Neuron (in vitro differentiated cells): ENCODE measurements at regions not wholly inside any gene's neighbourhood (a gene's known extent, or its start where the extent isn't known, plus 50 kb on each side); places are given as distances from the start of the nearest gene placed in this dataset.

Experiments
- H2AFZ ChIP-seq: one replicate; pipeline ENCODE4 v1.6.1; 2013; ENCODE audit warnings: low read depth, mild to moderate bottlenecking, inconsistent platforms, low read length, moderate library complexity
- H3K27me3 ChIP-seq: one replicate; pipeline ENCODE4 v1.6.1; 2013; ENCODE audit warnings: low read length; ENCODE audit not compliant: insufficient read depth
- H3K36me3 ChIP-seq: one replicate; pipeline ENCODE4 v1.6.1; 2013; ENCODE audit warnings: low read length; ENCODE audit not compliant: insufficient read depth
- H3K4me1 ChIP-seq: one replicate; pipeline ENCODE4 v1.6.1; 2013; ENCODE audit warnings: low read length; ENCODE audit not compliant: insufficient read depth
- H3K4me3 ChIP-seq: 2 replicates; pipeline ENCODE4 v1.5.1; 2013; ENCODE audit warnings: mild to moderate bottlenecking, low read length, moderate library complexity
- H3K9me3 ChIP-seq: one replicate; pipeline ENCODE4 v1.6.1; 2013; ENCODE audit warnings: low read length

DNA sequence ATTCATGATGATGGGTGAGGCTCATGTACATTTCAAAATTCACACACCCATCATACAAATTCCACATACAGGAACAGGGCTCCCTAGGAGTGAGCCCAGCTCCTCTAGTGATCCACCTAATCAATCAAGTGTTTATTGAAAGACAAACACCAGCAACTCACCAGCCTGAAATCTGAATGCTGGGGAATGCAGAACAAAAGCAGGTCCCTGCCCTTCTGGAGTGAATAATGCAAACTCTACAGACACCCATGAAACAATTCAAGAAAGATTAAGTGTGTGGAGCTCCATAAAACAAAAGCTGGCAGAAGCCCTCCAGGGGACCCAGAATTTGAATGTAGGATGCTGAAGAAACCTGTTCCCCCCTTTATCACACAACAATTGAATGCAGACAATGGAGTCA, 396.7 kb upstream of the JARID2 start:
- no peak overlapping the region for H2AFZ ChIP-seq
- no peaks in the 10 kb centered on the region for H3K36me3 ChIP-seq
- H3K9me3 ChIP-seq: no peaks in the 10 kb centered on the region
- peaks cover 7% of the 10 kb centered on the region for H3K4me1 ChIP-seq
- no peak overlapping the region for H3K4me3 ChIP-seq
- H3K27me3 ChIP-seq: no peaks in the 10 kb centered on the region

DNA sequence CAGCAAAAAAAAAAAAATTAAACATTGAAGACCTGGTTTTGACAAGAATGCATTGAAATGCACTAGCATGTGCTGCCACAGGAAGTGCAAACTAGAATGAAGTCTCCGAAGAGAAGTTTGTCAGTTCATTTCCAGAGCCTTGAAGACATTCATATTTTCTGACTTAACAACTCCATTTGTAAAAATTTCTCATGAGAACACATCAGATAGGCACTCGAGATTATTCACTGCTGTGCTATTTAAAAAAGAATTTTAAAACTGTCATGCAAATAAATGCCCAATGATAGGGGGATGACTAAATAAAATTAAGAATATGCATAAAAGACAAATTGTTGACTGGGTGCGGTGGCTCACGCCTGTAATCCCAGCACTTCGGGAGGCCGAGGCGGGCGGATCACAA, 394.6 kb upstream of the JARID2 start:
- no peaks in the 10 kb centered on the region for H3K36me3 ChIP-seq
- peaks cover 7% of the 10 kb centered on the region for H3K4me1 ChIP-seq
- H3K9me3 ChIP-seq: no peaks in the 10 kb centered on the region
- H3K4me3 ChIP-seq: no peak overlapping the region
- H3K27me3 ChIP-seq: no peaks in the 10 kb centered on the region
- no peak overlapping the region for H2AFZ ChIP-seq

DNA sequence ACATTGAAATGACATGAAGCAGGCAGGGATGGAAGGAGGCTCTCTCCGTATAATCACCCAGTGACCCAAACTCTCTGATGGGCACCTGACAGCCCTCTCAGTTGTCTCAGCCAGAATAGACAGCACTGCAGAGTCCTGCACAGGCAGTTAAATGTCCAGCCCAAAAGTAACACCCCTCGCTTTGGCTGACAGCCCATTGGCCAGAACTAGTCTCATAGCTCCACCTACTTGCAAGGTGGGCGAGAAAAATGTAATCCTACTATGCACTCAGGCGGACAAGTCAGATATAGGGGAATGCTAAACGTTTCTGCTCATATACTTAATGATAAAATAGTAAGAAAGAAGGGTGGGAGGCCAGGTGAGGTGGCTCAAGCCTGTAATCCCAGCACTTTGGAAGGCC, 393.5 kb upstream of the JARID2 start:
- no peaks in the 10 kb centered on the region for H3K9me3 ChIP-seq
- H2AFZ ChIP-seq: no peak overlapping the region
- H3K36me3 ChIP-seq: no peaks in the 10 kb centered on the region
- H3K4me3 ChIP-seq: no peak overlapping the region
- H3K27me3 ChIP-seq: no peaks in the 10 kb centered on the region
- peaks cover 7% of the 10 kb centered on the region for H3K4me1 ChIP-seq

DNA sequence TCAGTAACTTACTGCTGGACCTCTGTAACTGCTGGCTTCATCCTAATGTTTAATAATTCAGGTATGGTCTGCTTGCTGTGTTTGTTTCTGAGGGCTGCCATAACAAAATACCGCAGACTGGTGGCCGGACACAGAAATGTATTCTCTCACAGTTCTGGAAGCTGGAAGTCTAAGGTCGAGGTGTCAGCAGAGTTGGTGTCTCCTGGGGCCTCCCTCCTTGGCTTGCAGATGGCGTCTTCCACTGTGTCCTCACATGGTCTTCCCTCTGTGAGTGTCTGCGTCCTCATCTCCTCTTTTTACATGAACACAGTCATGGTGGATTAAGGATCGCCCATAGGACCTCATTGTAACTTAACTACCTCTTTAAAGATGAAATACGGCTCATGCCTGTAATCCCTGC, 389.7 kb upstream of the JARID2 start:
- H3K9me3 ChIP-seq: no peaks in the 10 kb centered on the region
- H3K4me1 ChIP-seq: no peaks in the 10 kb centered on the region
- no peak overlapping the region for H3K4me3 ChIP-seq
- H2AFZ ChIP-seq: no peak overlapping the region
- H3K27me3 ChIP-seq: no peaks in the 10 kb centered on the region
- H3K36me3 ChIP-seq: no peaks in the 10 kb centered on the region

DNA sequence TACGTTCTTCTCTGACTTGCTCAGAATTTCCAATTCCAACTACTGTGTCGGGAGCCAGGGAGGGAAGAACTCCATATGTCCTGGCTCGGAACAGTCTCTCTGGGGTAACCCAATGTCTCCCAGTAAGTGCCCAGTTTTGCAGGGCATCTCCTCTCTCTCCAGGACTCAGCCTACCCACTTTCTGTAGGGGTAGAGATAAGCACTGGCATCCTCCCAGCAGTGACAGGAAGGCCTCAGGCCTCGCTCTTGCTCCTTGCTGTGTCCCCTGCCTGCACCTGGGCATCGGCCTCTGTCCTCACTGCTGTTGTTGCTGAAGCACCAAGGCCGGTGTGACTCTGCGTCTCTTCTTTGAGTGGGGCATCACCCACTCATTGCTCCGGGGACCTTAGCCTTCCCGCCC, 388.9 kb upstream of the JARID2 start:
- H2AFZ ChIP-seq: no peak overlapping the region
- no peaks in the 10 kb centered on the region for H3K4me1 ChIP-seq
- H3K27me3 ChIP-seq: no peaks in the 10 kb centered on the region
- no peaks in the 10 kb centered on the region for H3K9me3 ChIP-seq
- H3K36me3 ChIP-seq: no peaks in the 10 kb centered on the region
- H3K4me3 ChIP-seq: no peak overlapping the region

DNA sequence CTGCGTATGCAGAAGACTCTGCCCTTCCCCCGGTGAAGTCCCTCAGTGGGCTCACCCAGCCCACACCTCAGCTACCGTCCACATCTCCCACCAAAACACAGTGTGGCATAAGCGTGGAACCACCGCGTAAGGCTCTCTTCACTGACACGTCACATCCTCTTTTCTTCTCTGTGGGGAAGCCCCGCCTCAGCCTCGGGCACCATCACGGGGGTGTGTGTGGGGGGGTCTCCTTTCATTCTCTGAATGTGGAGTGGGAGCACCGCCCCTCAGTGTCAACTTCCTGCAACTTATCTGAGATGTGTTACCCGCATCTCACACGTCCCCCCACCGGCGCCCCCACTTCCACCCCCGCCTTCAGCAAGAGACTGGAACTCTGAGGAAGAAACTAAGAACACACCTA, 388.4 kb upstream of the JARID2 start:
- Histone ChIP-seq H3K36me3 (no peaks in the 10 kb centered on the region), H3K4me1 (no peaks in the 10 kb centered on the region), H3K4me3 (no peak overlapping the region), H3K9me3 (no peaks in the 10 kb centered on the region), H2AFZ (no peak overlapping the region), H3K27me3 (no peaks in the 10 kb centered on the region)

DNA sequence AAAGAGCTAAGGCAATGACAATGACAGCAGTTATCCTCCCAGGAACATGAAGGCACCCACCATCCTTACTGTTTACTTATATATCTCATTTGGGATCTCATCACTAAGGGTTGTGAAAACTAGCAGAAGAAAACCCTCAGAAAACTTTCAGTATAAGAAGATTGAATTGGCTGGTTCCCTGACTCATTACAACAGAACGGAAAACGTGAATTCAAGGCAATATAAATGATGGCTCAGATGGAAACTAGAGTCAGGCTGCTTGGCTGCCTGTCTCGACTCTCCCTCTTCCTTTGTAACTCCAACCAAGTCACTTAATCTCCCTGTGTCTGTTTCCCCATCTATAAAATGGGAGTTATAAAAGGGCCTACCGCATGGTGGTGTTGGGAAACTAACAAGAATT, 387.1 kb upstream of the JARID2 start:
- no peaks in the 10 kb centered on the region for H3K36me3 ChIP-seq
- no peaks in the 10 kb centered on the region for H3K9me3 ChIP-seq
- no peak overlapping the region for H3K4me3 ChIP-seq
- no peak overlapping the region for H2AFZ ChIP-seq
- H3K4me1 ChIP-seq: no peaks in the 10 kb centered on the region
- no peaks in the 10 kb centered on the region for H3K27me3 ChIP-seq

DNA sequence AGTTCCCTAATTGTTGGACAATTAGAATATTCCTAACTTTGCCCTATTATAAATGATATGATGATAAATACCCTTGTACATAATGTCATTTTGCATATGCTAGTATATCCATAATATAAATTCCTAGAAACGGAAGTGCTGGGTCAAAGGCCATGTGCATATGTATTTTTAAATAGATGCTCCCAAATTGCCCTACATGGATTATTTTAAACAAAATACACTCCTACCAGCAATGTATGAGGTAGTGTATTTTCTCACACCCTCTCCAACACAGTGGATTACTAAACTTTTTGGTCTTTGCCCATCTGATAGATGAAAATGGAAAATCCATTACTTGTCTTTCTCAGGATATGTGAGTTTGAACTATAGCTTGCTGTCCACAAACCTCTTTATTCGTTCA, 385.1 kb upstream of the JARID2 start:
- Histone ChIP-seq H2AFZ (no peak overlapping the region), H3K4me3 (no peak overlapping the region), H3K36me3 (no peaks in the 10 kb centered on the region), H3K27me3 (no peaks in the 10 kb centered on the region), H3K9me3 (no peaks in the 10 kb centered on the region), H3K4me1 (peaks cover 5% of the 10 kb centered on the region)

DNA sequence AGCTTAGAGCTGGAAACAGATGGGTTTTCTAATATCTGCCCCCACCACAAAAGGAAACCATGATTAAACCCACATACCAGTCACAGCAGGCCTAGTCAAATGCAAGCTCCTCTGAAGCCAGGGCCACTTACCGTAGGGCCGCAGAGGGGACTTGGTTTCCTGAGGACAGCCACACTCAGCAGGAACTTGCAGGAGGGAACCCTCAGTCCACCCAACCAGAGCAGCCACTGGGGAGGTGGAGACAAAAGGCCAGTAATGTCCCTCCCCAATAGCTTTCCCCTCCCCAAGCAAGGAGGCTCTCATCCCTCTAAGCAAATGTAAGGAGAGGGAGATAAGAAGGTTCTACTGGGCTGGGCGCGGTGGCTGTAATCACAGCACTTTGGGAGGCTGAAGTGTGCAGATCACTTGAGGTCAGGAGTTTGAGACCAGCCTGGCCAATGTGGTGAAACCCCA, 384.4 kb upstream of the JARID2 start:
- peaks cover 6% of the 10 kb centered on the region for H3K4me1 ChIP-seq

DNA sequence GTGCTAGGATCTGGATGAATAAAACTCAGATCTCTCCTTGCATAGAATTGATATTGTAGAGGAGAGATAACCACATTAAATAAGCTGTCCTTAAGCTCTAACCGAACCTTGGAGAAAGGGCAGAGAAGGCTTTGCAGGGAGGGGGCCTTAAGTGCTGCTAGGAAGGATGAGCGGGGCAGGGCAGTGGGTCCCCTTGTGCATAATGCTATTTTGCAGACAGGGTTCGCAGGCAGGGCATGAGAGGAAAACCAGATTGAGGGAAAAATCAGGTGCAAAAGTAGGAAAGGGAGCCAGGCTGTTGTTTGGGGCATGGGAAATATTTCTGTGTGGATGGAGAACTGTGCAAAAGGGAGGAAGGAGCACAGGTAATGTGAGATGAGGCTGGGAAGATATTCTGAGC, 383.0 kb upstream of the JARID2 start:
- H2AFZ ChIP-seq: no peak overlapping the region
- no peak overlapping the region for H3K4me3 ChIP-seq
- no peaks in the 10 kb centered on the region for H3K36me3 ChIP-seq
- H3K4me1 ChIP-seq: peaks cover 6% of the 10 kb centered on the region
- H3K27me3 ChIP-seq: no peaks in the 10 kb centered on the region
- no peaks in the 10 kb centered on the region for H3K9me3 ChIP-seq

More for the DNA sequence above, 384.4 kb upstream of the JARID2 start:
- no peak overlapping the region for H3K4me3 ChIP-seq
- no peaks in the 10 kb centered on the region for H3K9me3 ChIP-seq
- H2AFZ ChIP-seq: no peak overlapping the region
- H3K27me3 ChIP-seq: no peaks in the 10 kb centered on the region
- H3K36me3 ChIP-seq: no peaks in the 10 kb centered on the region

DNA sequence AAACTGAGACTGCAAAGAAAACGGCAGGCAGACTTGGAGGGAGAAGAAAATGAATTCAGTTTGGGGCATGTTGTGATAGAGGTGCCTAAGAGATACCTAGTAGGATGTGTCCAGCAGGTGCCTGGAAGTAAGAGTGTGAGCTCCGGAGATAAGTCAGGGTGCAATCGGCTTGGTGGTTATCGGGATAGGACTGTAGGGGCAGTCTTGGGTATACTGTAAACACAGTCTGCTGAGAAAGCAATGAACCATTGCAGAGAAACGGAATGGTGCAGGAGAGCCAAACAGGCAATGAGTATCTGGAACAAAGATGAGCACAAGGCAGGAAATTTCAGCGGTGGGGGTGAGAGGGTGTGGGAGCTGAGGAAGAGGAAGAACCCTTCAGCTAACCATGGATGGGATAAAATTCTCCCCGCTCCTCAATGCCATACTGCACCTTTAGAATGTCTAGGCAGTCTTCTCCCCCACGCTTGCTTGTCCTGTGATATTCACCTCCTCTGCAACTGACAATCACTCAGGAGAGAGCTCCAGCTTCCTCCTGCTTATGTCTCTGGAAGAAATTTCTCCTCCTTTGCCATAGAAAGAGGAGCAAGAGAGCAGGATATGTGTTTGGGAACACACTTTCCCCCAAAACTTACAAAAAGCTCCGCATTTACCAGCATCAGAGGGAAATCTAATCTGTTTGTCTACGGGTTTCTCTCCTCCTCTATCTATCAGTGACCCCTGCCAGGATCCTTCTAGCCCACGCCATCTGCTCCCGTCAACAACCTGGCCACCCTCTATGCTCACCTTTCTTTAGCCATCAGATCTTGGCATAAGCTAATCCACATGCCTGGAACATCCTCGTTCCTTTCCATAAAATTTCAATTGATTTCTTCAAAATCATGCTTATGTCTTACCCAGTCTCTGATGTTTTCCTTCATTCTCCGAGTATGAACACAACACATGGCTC, 381.7 kb upstream of the JARID2 start:
- no peaks in the 10 kb centered on the region for H3K27me3 ChIP-seq
- peaks cover 6% of the 10 kb centered on the region for H3K4me1 ChIP-seq
- no peaks in the 10 kb centered on the region for H3K9me3 ChIP-seq
- no peaks in the 10 kb centered on the region for H3K36me3 ChIP-seq
- no peak overlapping the region for H3K4me3 ChIP-seq
- H2AFZ ChIP-seq: no peak overlapping the region

DNA sequence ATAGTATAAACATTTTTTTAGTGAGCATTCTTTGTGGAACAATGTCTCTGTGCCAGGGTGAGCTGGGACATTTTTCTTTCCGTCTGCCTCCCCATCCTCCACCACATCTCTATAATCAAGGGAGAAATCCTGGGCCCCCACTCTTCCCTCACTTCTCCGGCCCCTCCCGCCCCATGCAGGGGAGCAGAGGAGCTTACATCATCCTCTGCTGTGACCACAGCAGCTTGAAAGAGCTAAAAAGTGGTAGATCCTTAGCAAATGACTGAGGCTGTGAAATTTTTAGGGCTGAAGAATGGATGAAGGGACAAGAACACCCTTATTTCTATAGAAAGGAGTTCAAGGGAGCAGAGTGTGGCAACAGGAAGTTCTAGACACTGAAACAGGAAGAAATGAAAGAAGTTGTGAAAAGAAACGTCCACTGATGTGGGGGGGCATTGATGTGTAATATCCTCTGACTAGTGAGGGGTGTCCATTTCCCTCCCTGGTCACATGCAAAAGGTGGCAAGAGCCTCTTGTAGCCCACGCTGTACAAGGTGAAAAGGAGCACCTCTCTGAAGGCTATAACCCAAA, 380.3 kb upstream of the JARID2 start:
- H3K36me3 ChIP-seq: no peaks in the 10 kb centered on the region
- H3K4me3 ChIP-seq: no peak overlapping the region
- no peak overlapping the region for H2AFZ ChIP-seq
- no peaks in the 10 kb centered on the region for H3K9me3 ChIP-seq
- peaks cover 6% of the 10 kb centered on the region for H3K4me1 ChIP-seq
- no peaks in the 10 kb centered on the region for H3K27me3 ChIP-seq

DNA sequence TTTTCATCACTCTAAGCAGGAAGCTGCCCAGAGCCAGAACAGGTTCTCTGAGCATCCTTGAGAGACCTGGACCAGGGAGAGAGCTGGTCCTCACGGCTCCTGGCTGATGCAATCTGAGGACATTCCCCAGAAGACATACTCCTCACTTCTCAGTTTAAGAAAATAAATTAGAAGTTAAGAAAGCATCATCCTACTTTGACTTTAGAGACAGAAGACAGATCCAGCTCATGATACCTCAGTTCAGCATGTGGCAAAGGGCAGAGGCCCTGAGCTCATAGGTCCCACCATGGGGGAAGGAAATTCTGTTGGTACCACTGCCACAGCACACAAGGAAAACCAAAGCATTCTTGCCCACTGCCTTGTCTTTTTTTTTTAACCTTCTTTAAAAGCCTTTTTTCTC, 378.1 kb upstream of the JARID2 start:
- Histone ChIP-seq H3K36me3 (no peaks in the 10 kb centered on the region), H3K4me1 (peaks cover 6% of the 10 kb centered on the region), H3K4me3 (no peak overlapping the region)

More for the DNA sequence above, 378.1 kb upstream of the JARID2 start:
- H2AFZ ChIP-seq: no peak overlapping the region
- no peaks in the 10 kb centered on the region for H3K9me3 ChIP-seq
- no peaks in the 10 kb centered on the region for H3K27me3 ChIP-seq
